H9 (cell line): ENCODE measurements at regions not wholly inside any gene's neighbourhood (a gene's known extent, or its start where the extent isn't known, plus 50 kb on each side); places are given as distances from the start of the nearest gene placed in this dataset.

Experiments used
- DNase-seq: peaks from one replicate; pipeline ENCODE4 v3.0.0-alpha.2; 2017
- H2AFZ ChIP-seq: one replicate; pipeline ENCODE4 v1.6.1; 2013; ENCODE audit warnings: mild to moderate bottlenecking, low read length, control low read depth, moderate library complexity
- H2AK5ac ChIP-seq: 2 replicates; pipeline ENCODE4 v1.6.1; 2013; ENCODE audit warnings: low read length, control low read depth, mixed read lengths; ENCODE audit not compliant: insufficient read length
- H2BK120ac ChIP-seq: one replicate; pipeline ENCODE4 v1.6.1; 2013; ENCODE audit warnings: low read depth, mild to moderate bottlenecking, low read length, control low read depth, inconsistent platforms; ENCODE audit not compliant: poor library complexity, severe bottlenecking
- H2BK12ac ChIP-seq: 2 replicates; pipeline ENCODE4 v1.6.1; 2013; ENCODE audit warnings: low read length, control low read depth, mixed read lengths, low read depth; ENCODE audit not compliant: insufficient read length
- H2BK15ac ChIP-seq: 2 replicates; pipeline ENCODE4 v1.6.1; 2013; ENCODE audit warnings: low read depth, low read length, control low read depth
- H2BK20ac ChIP-seq: one replicate; pipeline ENCODE4 v1.6.1; 2013; ENCODE audit warnings: low read depth, mild to moderate bottlenecking, low read length, control low read depth, inconsistent platforms; ENCODE audit not compliant: poor library complexity, severe bottlenecking
- H2BK5ac ChIP-seq: 2 replicates; pipeline ENCODE4 v1.6.1; 2013; ENCODE audit warnings: low read length, control low read depth, mixed read lengths; ENCODE audit not compliant: insufficient read length
- H3K14ac ChIP-seq: 2 replicates; pipeline ENCODE4 v1.6.1; 2013; ENCODE audit warnings: low read length, control low read depth; ENCODE audit not compliant: insufficient read depth
- H3K18ac ChIP-seq: 2 replicates; pipeline ENCODE4 v1.6.1; 2013; ENCODE audit warnings: low read depth, mild to moderate bottlenecking, mixed read lengths, low read length, control low read depth; ENCODE audit not compliant: insufficient read length
- H3K23ac ChIP-seq: 2 replicates; pipeline ENCODE4 v1.6.1; 2013; ENCODE audit warnings: low read length, control low read depth, mixed read lengths, low read depth; ENCODE audit not compliant: insufficient read length
- H3K23me2 ChIP-seq: 2 replicates; pipeline ENCODE4 v1.6.1; 2013; ENCODE audit warnings: low read depth, mild to moderate bottlenecking, mixed read lengths, low read length, control low read depth; ENCODE audit not compliant: insufficient read length, poor library complexity, severe bottlenecking
- H3K27ac ChIP-seq: 2 replicates; pipeline ENCODE4 v1.5.1; 2013; ENCODE audit warnings: low read length, control low read depth, mixed read lengths, low read depth; ENCODE audit not compliant: insufficient read length
- H3K27me3 ChIP-seq: 2 replicates; pipeline ENCODE4 v1.6.1; 2013; ENCODE audit warnings: low read length, control low read depth, inconsistent platforms; ENCODE audit not compliant: insufficient read depth
- H3K4ac ChIP-seq: 2 replicates; pipeline ENCODE4 v1.6.1; 2013; ENCODE audit warnings: low read depth, mild to moderate bottlenecking, control low read depth, inconsistent platforms, low read length, moderate library complexity
- H3K4me1 ChIP-seq: 2 replicates; pipeline ENCODE4 v1.6.1; 2013; ENCODE audit warnings: low read length, control low read depth, inconsistent platforms; ENCODE audit not compliant: insufficient read depth
- H3K4me2 ChIP-seq: 2 replicates; pipeline ENCODE4 v1.6.1; 2013; ENCODE audit warnings: low read length, control low read depth, mixed read lengths; ENCODE audit not compliant: insufficient read length, insufficient read depth
- H3K56ac ChIP-seq: 2 replicates; pipeline ENCODE4 v1.6.1; 2013; ENCODE audit warnings: low read depth, mild to moderate bottlenecking, mixed read lengths, low read length, control low read depth; ENCODE audit not compliant: insufficient read length
- H3K79me1 ChIP-seq: 2 replicates; pipeline ENCODE4 v1.6.1; 2013; ENCODE audit warnings: low read depth, mild to moderate bottlenecking, moderate library complexity, low read length, control low read depth, inconsistent platforms; ENCODE audit not compliant: insufficient read depth, poor library complexity, severe bottlenecking
- H3K79me2 ChIP-seq: 2 replicates; pipeline ENCODE4 v1.6.1; 2013; ENCODE audit warnings: low read length, control low read depth, inconsistent platforms; ENCODE audit not compliant: insufficient read depth
- H3K9ac ChIP-seq: 2 replicates; pipeline ENCODE4 v1.6.1; 2013; ENCODE audit warnings: low read length, control low read depth, mixed read lengths; ENCODE audit not compliant: insufficient read length; ENCODE audit errors: extremely low read depth
- H3K9me3 ChIP-seq: one replicate; pipeline ENCODE4 v1.6.1; 2013; ENCODE audit warnings: low read depth, low read length, inconsistent platforms; ENCODE audit not compliant: control insufficient read depth
- H3T11ph ChIP-seq: one replicate; pipeline ENCODE4 v1.6.1; 2013; ENCODE audit warnings: mild to moderate bottlenecking, low read length, control low read depth, inconsistent platforms
- H4K20me1 ChIP-seq: one replicate; pipeline ENCODE4 v1.6.1; 2013; ENCODE audit not compliant: control insufficient read depth, insufficient read length, insufficient read depth
- H4K5ac ChIP-seq: 2 replicates; pipeline ENCODE4 v1.6.1; 2013; ENCODE audit warnings: low read depth, mild to moderate bottlenecking, mixed read lengths, low read length, control low read depth; ENCODE audit not compliant: insufficient read length
- H4K8ac ChIP-seq: replicated peaks from 2 replicates; pipeline ENCODE4 v1.6.1; 2013; ENCODE audit warnings: low read length, control low read depth, mixed read lengths, low read depth; ENCODE audit not compliant: insufficient read length
- H4K91ac ChIP-seq: 2 replicates; pipeline ENCODE4 v1.6.1; 2013; ENCODE audit warnings: low read depth, mild to moderate bottlenecking, moderate library complexity, mixed read lengths, low read length, control low read depth; ENCODE audit not compliant: insufficient read length
- H3K27ac Mint-ChIP-seq, 3 experiments: 2 replicates in 2 of 3; 3 replicates in 1 of 3; pipeline ENCODE4 v1.8.0; 2020 to 2021; ENCODE audit warnings: mixed read lengths in 3 of 3, mild to moderate bottlenecking in 1 of 3, moderate library complexity in 1 of 3
- H3K27me3 Mint-ChIP-seq: 2 replicates; pipeline ENCODE4 v1.8.0; 2021; ENCODE audit warnings: low read depth, mild to moderate bottlenecking, moderate library complexity, mixed read lengths
- H3K36me3 Mint-ChIP-seq, 3 experiments: 2 replicates in 2 of 3; 3 replicates in 1 of 3; pipeline ENCODE4 v1.8.0; 2020 to 2021; ENCODE audit warnings: low read depth in 3 of 3, mixed read lengths in 3 of 3; ENCODE audit not compliant: insufficient read depth in 1 of 3
- H3K4me1 Mint-ChIP-seq, 2 experiments: 2 replicates each; pipeline ENCODE4 v1.8.0; 2020; ENCODE audit warnings: mixed read lengths in 2 of 2
- H3K4me3 Mint-ChIP-seq, 2 experiments: 2 replicates in 1 of 2; 3 replicates in 1 of 2; pipeline ENCODE4 v1.8.0; 2020 to 2021; ENCODE audit warnings: mild to moderate bottlenecking in 2 of 2, mixed read lengths in 2 of 2, moderate library complexity in 1 of 2
- H3K9me3 Mint-ChIP-seq, 2 experiments: 2 replicates in 1 of 2; 3 replicates in 1 of 2; pipeline ENCODE4 v1.8.0; 2020; ENCODE audit warnings: mild to moderate bottlenecking in 2 of 2, mixed read lengths in 2 of 2, moderate library complexity in 1 of 2
- WGBS: extraction: QIAGEN DNeasy Blood & Tissue Kit; methylation state at CpG from one replicate; pipeline ENCODE4 v1.1.7; 2013; ENCODE audit warnings: missing lambda C conversion rate, low lambda C conversion rate, mixed read lengths; ENCODE audit not compliant: insufficient read length; ENCODE audit errors: extremely low coverage; 5-methylcytosine and 5-hydroxymethylcytosine counted together
- TF ChIP-seq, protein P1 (sequence below): fragments of 200-600 bp; sonication (generic); conservative IDR thresholded peaks from 3 replicates; pipeline ENCODE4 v1.8.0; 2021; ENCODE audit warnings: antibody characterized with exemption, mild to moderate bottlenecking

- no CpG with 5 or more reads among the region's 2 CpGs for WGBS
- Mint-ChIP-seq H3K4me1 (peaks cover 0 to 3% of the 10 kb centered on the region in 2 experiments; a peak in 1 of 4 replicates), H3K36me3 (no peaks in the 10 kb centered on the region), H3K4me3 (no peak overlapping the region), H3K9me3 (no peaks in the 10 kb centered on the region), H3K27me3 (no peaks in the 10 kb centered on the region), H3K27ac (no peak overlapping the region)
- H3K4ac ChIP-seq, result no peak overlapping the region
- no peaks in the 10 kb centered on the region for H4K20me1 ChIP-seq
- H2BK12ac ChIP-seq, result no peak overlapping the region
- no peak overlapping the region for H2BK20ac ChIP-seq
- no peak overlapping the region for H3K56ac ChIP-seq
- TF ChIP-seq, protein P1, sequence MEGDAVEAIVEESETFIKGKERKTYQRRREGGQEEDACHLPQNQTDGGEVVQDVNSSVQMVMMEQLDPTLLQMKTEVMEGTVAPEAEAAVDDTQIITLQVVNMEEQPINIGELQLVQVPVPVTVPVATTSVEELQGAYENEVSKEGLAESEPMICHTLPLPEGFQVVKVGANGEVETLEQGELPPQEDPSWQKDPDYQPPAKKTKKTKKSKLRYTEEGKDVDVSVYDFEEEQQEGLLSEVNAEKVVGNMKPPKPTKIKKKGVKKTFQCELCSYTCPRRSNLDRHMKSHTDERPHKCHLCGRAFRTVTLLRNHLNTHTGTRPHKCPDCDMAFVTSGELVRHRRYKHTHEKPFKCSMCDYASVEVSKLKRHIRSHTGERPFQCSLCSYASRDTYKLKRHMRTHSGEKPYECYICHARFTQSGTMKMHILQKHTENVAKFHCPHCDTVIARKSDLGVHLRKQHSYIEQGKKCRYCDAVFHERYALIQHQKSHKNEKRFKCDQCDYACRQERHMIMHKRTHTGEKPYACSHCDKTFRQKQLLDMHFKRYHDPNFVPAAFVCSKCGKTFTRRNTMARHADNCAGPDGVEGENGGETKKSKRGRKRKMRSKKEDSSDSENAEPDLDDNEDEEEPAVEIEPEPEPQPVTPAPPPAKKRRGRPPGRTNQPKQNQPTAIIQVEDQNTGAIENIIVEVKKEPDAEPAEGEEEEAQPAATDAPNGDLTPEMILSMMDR, result no peak
- no peak overlapping the region for H3K18ac ChIP-seq
- H3K27me3 ChIP-seq, result no peaks in the 10 kb centered on the region
- no peaks in the 10 kb centered on the region for H3K79me1 ChIP-seq
- H3K4me1 ChIP-seq, result no peaks in the 10 kb centered on the region
- no peak overlapping the region for H2BK15ac ChIP-seq
- no peak overlapping the region for H3K14ac ChIP-seq
- no peak overlapping the region for H2AK5ac ChIP-seq
- H2BK5ac ChIP-seq, result no peak overlapping the region
- no peak overlapping the region for H4K91ac ChIP-seq
- no peak overlapping the region for H3K9ac ChIP-seq
- no peak overlapping the region for H2AFZ ChIP-seq
- no peaks in the 10 kb centered on the region for H3K79me2 ChIP-seq
- no peak overlapping the region for H4K8ac ChIP-seq
- H3T11ph ChIP-seq, result no peak overlapping the region
- no peaks in the 10 kb centered on the region for H3K9me3 ChIP-seq
- H3K23ac ChIP-seq, result no peak overlapping the region
- H3K4me2 ChIP-seq, result no peak overlapping the region
- no peak overlapping the region for H2BK120ac ChIP-seq
- H3K23me2 ChIP-seq, result no peaks in the 10 kb centered on the region
- no peak overlapping the region for H3K27ac ChIP-seq
- no peak overlapping the region for H4K5ac ChIP-seq
- DNase-seq, result no peak
Measured at GRCh38 chr2:164053021-164053420, 317.2 kb upstream of the FIGN start.
